IPS-NIHi7 (cell line): ENCODE measurements at regions not wholly inside any gene's neighbourhood (a gene's known extent, or its start where the extent isn't known, plus 50 kb on each side); places are given as distances from the start of the nearest gene placed in this dataset.

Source experiments
- DNase-seq: peaks from one replicate; pipeline ENCODE4 v3.0.0; 2012; ENCODE audit warnings: mixed read lengths; ENCODE audit errors: extremely low spot score

DNA sequence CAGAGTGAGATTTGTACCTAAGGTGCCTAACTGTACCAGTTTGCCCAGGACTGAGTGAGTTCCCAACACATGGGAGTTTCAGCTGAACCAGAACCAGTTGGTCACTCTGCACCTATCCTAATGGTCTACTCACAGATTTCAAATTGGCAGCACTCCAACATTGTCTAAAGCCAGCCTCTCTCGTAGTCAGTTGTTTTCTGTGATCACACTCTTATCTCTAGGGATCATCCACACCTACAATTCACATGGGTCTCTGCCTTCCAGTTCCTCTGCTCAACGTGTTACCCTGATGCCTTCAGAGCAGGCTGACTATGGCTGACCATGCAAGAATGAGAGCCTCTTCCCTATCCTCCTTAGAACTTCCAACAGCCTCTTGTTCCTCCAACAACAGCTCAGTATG lies 624.8 kb downstream of the NTRK3 start:
- DNase-seq = no peak

DNA sequence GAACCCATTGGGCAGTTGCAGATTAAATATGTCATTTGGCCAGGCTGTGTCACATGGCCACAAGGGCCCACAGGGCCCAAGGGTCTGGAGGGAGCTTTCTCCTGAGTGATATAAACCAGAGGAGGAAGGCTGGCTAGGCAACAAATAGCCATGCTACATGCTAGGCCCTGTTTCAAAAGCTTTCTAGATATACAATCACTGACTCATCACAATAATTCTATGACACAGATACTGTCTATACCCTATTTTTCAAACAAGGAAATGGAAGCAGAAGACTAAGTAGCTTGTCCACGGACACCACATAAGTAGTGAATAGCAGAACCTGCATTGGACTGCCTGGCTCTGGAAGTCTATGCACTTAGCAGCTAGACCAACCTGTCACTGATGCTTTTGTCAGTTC lies 625.4 kb downstream of the NTRK3 start:
- no peak for DNase-seq

DNA sequence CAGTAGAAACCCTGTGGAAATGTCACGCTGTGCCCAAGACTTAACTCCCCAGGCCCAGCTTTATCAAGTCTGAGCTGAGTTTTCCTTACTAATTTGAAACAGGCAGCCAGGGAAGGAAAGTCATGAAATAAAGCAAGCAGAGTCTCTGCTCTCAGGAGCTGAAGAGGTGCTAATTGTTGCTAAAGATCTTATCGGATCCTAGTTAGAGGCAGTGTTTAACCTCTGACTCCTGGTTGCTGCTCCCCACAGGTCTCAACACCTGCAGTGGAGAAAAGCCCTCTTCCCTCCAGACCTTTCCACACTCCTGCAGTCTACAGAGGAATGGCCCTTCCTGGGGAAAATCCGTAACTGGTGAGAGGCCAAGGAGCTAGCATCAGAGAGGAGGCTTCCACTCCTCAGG lies 628.2 kb downstream of the NTRK3 start:
- DNase-seq = peak; percentile 34

DNA sequence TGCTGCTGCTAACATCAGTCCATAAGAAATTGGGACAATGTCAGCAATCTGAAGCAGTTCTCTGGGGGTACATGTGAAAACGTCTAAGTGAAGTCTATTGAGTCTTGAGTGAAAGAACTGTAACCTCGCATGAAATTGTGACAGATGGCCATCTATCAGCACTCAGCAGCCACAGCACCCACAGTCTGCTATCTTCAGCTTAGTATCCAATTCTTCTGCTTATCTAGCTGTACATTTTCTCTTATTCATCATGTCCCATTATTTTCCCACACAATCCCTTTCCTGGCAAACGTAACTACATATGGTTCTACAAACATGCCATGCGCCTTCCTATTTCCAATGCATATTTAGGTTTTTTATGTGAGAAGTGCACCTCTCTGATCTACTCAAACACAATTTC lies 629.7 kb downstream of the NTRK3 start:
- DNase-seq = no peak

GRCh38 chr15:87623832-87624231 lies 632.7 kb downstream of the NTRK3 start:
- DNase-seq = no peak

- no peak for DNase-seq
These were observed 636.1 kb downstream of the NTRK3 start for GRCh38 chr15:87620393-87620792.

GRCh38 chr15:87619161-87619960 lies 637.2 kb downstream of the NTRK3 start:
- peak; percentile 20 for DNase-seq

GRCh38 chr15:87618203-87618725 lies 638.3 kb downstream of the NTRK3 start:
- no peak for DNase-seq

GRCh38 chr15:87614704-87615103 lies 641.8 kb downstream of the NTRK3 start:
- DNase-seq = no peak

- no peak for DNase-seq
These were observed 646.2 kb downstream of the NTRK3 start for GRCh38 chr15:87610366-87610765.

DNA sequence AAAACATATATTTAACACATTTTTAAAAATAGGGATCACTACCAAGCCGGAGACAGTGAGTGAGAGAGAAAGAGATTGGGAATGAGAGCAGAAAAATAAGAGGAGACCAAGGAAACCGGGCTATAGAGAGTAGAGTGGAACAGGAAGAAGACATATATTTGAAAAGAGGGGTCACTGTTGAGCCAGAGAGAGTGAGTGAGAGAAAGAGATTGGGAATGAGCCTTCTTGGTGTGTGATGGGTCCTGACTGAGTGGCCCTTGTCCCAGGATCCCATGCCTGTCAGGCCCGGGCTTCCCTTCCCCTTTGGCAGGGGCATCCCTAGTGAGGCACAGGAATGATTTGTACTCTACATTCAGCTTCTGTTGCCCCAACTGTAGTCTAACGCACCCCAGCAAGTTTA lies 646.6 kb downstream of the NTRK3 start:
- no peak for DNase-seq

GRCh38 chr15:87609474-87609873 lies 647.1 kb downstream of the NTRK3 start:
- no peak for DNase-seq

DNA sequence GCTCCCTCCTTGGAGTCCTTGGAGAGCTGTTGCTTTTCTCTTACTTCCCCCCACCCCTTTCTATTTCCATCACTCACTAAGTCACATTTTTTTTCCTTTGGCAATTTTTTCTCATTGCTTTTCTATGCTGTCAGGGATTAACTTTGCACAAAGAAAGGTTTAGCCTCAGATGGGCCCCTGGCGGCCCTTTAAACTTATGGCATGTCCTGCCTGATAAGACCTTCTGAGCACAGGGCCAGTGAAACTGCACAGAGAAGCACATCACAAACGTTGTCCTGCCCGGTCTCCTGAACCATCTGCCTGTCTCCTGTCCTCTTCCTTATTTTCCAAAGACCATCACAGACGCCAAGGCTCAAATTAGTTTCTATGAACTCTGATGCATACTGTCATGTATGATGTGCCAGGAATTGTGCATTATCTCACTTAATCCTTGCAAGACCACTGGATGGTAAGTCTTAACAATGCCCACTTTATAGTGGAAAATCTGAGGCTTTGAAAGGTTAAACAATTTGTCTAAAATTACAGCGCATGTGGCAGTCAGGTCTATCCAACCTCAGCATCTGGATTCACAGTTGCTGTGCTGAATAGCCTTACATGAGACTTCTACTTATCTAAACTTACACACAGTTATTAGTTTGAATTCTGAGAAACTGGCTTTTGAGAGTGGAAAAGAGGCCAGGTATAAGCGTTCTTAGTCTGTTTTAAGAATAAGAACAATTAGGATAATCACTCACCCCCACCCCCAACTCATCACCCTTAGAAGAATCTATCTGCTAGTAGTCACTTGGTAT lies 648.1 kb downstream of the NTRK3 start:
- DNase-seq = no peak

DNA sequence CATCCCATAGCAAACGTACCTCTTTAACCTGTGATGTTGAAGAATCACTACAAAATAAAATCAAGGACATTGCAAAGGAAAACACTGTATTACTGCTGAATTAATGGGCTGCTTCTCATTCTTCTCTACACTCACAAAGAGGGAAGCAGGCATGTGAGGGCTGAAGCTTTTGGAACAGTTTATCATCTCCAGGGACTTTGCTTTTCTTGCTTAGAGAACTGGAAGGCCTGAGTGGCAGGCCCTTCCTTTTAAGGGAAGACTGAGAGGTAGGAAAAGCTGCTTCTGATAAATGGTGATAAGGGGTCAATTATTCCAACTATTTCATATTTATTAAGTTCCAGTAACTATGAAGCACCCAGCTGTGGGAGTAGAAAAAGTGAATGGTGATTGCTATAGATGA lies 649.6 kb downstream of the NTRK3 start:
- no peak for DNase-seq

DNA sequence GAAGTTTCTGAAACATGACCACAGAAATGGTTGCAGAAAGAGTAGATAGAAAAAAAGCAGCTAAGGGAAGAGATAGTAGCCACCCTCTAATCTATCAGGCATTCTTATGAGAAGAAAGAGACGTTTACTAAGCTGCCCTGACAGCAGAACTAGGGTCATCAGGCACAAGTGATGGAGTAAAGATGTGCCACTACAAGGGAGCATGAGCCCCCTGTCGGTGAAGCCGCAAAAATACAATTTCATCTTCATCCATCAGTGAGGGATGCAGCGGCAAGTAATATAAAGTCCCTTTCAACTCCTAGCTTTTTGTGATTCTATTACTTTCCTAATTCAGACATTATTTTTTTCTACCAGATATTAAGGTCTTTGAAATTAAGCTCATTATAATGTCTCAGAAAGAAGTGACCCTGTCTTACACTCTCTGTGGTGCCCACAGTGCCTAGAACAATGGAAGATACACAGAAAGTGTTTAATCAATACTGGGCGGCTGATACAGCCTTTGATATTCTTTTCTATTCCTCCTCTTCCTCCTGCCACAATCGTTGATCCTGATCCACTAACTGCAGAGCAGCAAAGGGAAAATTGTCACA lies 651.6 kb downstream of the NTRK3 start:
- peak; percentile 75 for DNase-seq

GRCh38 chr15:87602371-87602770 lies 654.2 kb downstream of the NTRK3 start:
- DNase-seq = no peak

DNA sequence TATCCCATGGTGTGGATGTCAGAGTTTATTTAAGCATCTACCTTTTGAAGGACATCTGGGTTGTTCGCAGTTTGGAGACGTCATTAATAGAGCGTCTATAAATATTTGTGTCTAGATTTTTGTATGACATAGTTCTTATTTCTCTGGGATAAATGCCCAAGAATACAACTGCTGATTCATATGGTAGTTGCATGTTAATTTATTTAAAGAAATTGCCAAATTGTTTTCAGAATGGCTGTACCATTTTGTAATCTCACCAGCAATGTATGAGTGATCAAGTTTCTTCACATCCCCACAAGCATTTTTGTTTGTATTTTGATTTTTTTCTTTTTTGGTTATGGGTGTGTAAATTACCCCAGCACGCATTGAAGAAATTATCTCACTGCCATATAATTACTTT lies 656.9 kb downstream of the NTRK3 start:
- DNase-seq = no peak

GRCh38 chr15:87597346-87598052 lies 659.0 kb downstream of the NTRK3 start:
- DNase-seq = no peak

- DNase-seq = no peak
These were observed 665.0 kb downstream of the NTRK3 start for GRCh38 chr15:87591582-87591981.

DNA sequence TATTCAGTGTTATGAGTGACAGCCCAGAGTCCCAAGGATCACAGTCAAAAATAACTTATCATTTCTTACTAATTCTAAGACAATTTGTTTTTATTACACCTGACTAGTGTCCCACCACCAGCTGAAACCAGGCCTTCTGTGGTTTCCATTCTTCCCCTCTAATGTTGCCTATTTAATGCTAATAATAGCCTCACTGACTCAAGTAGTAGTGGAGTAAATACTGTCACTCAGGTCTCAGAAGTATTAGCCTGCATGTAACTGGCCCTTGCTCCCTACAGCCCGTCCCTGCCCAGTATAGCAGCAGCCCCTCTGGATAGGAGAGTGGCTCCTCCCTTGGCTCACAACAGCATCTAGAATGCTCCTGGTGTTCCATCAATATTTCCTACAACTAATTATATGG lies 665.5 kb downstream of the NTRK3 start:
- no peak for DNase-seq

- no peak for DNase-seq
These were observed 667.4 kb downstream of the NTRK3 start for GRCh38 chr15:87589134-87589533.

- no peak for DNase-seq
These were observed 674.4 kb downstream of the NTRK3 start for GRCh38 chr15:87582169-87582568.
